ENCODE measurements at regions not wholly inside any gene's neighbourhood (a gene's known extent, or its start where the extent isn't known, plus 50 kb on each side); places are given as distances from the start of the nearest gene placed in this dataset.
"Not testable (repeated sequence)": the region's sequence is repeated elsewhere in the genome, so short reads cannot be mapped to it uniquely, and the experiment has no call there.

- no peaks in the 10 kb centered on the region for H3K27me3 ChIP-seq
- 94% methylated on average over 11 of the region's 13 CpGs for WGBS
- H3K9me3 ChIP-seq: no peaks in the 10 kb centered on the region
- no peak overlapping the region for H3K27ac ChIP-seq
- H3K36me3 ChIP-seq: no peaks in the 10 kb centered on the region
- no peaks in the 10 kb centered on the region for H3K4me1 ChIP-seq
- DNase-seq (ENCODE audit: low spot score in 2 of 2): no peak
- TF ChIP-seq POLR2AphosphoS5 (IDR thresholded peaks at IDR 0.05) (no peak), EP300 (IDR thresholded peaks at IDR 0.05) (no peak), POLR2A (IDR thresholded peaks at IDR 0.05) (no peak)
- TF ChIP-seq, protein P1, sequence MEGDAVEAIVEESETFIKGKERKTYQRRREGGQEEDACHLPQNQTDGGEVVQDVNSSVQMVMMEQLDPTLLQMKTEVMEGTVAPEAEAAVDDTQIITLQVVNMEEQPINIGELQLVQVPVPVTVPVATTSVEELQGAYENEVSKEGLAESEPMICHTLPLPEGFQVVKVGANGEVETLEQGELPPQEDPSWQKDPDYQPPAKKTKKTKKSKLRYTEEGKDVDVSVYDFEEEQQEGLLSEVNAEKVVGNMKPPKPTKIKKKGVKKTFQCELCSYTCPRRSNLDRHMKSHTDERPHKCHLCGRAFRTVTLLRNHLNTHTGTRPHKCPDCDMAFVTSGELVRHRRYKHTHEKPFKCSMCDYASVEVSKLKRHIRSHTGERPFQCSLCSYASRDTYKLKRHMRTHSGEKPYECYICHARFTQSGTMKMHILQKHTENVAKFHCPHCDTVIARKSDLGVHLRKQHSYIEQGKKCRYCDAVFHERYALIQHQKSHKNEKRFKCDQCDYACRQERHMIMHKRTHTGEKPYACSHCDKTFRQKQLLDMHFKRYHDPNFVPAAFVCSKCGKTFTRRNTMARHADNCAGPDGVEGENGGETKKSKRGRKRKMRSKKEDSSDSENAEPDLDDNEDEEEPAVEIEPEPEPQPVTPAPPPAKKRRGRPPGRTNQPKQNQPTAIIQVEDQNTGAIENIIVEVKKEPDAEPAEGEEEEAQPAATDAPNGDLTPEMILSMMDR (IDR thresholded peaks at IDR 0.05): no peak
- no peak overlapping the region for H3K4me3 ChIP-seq
Measured at GRCh38 chr9:82130331-82131042, 141.9 kb downstream of the SPATA31D1 start.

DNA sequence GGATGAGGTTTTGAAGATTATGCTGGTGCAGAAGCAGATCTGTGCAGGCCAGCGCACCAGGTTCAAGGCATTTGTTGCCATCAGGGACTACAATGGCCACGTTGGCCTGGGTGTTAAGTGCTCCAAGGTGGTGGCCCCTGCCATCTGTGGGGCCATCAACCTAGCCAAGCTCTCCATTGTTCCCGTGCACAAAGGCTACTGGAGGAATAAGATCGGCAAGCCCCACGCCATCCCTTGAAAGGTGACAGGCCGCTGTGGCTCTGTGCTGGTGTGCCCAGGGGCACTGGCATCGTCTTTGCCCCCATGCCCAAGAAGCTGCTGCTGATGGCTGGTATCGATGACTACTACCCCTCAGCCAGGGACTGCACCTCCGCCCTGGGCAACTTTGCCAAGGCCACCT is 142.5 kb downstream of the SPATA31D1 start:
- Histone ChIP-seq H3K36me3 (no peaks in the 10 kb centered on the region), H3K4me1 (no peaks in the 10 kb centered on the region), H3K27me3 (no peaks in the 10 kb centered on the region), H3K27ac (no peak overlapping the region), H3K4me3 (no peak overlapping the region), H3K9me3 (no peaks in the 10 kb centered on the region)
- WGBS: 98% methylated on average over 7 of the region's 9 CpGs
- TF ChIP-seq EP300 (IDR thresholded peaks at IDR 0.05): no peak
- TF ChIP-seq, protein P1 (IDR thresholded peaks at IDR 0.05): no peak
- no peak for TF ChIP-seq POLR2AphosphoS5 (IDR thresholded peaks at IDR 0.05)
- no peak for TF ChIP-seq POLR2A (IDR thresholded peaks at IDR 0.05)
- no peak for DNase-seq (ENCODE audit: low spot score in 2 of 2)

DNA sequence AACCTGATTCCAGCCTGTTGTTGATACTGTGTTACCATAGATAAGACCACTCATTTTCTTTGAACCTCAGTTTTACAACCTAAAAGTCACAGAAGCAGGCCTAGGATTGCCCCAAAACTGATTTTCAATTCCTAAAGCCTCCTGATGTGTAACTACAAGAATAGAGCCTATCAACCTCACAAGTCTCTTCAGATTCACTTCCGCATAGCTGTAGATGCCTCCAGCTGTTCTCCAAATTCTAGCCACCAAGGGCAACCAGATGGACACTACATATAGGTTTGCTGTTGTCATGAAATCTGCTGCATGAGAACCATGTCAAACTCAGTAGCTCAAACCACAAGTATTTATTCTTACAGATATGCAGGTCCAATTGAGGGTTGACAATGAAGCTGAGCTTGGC is 143.5 kb downstream of the SPATA31D1 start:
- WGBS: 91% methylated on average over 1 of the region's 1 CpG
- no peaks in the 10 kb centered on the region for H3K9me3 ChIP-seq
- no peaks in the 10 kb centered on the region for H3K4me1 ChIP-seq
- no peak overlapping the region for H3K4me3 ChIP-seq
- TF ChIP-seq, protein P1 (IDR thresholded peaks at IDR 0.05): no peak
- TF ChIP-seq POLR2A (IDR thresholded peaks at IDR 0.05) (no peak), EP300 (IDR thresholded peaks at IDR 0.05) (no peak), POLR2AphosphoS5 (IDR thresholded peaks at IDR 0.05) (no peak)
- DNase-seq (ENCODE audit: low spot score in 2 of 2): no peak
- no peaks in the 10 kb centered on the region for H3K36me3 ChIP-seq
- H3K27ac ChIP-seq: no peak overlapping the region
- H3K27me3 ChIP-seq: no peaks in the 10 kb centered on the region

- Histone ChIP-seq H3K9me3 (no peaks in the 10 kb centered on the region), H3K27me3 (no peaks in the 10 kb centered on the region), H3K4me3 (no peak overlapping the region), H3K36me3 (no peaks in the 10 kb centered on the region), H3K27ac (no peak overlapping the region), H3K4me1 (no peaks in the 10 kb centered on the region)
- DNase-seq (ENCODE audit: low spot score in 2 of 2): no peak
- TF ChIP-seq, protein P1 (IDR thresholded peaks at IDR 0.05): no peak
- TF ChIP-seq POLR2AphosphoS5 (IDR thresholded peaks at IDR 0.05) (no peak), POLR2A (IDR thresholded peaks at IDR 0.05) (no peak), EP300 (IDR thresholded peaks at IDR 0.05) (no peak)
- 64% methylated on average over 1 of the region's 1 CpG for WGBS
Measured at GRCh38 chr9:82134010-82134409, 145.4 kb downstream of the SPATA31D1 start.

DNA sequence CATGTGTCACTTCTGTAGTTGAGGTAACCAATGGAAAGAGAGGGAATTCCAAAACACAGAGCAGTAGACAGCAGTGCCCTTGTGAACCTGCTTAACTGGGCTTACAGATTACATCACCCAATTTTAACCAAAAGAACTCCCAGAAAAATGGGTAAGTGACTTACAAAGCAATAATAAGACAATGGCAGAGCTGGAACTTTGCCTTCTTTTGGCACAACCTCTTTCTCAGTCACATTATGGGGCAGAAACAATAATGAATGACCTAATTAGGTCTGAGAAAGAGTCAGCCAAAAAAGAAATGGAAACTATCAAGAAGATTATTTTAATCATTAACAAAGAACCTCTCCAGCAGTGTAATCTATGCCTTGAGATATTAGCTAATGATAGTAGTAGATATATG is 146.5 kb downstream of the SPATA31D1 start:
- H3K4me1 ChIP-seq: no peaks in the 10 kb centered on the region
- no peaks in the 10 kb centered on the region for H3K27me3 ChIP-seq
- no peak overlapping the region for H3K27ac ChIP-seq
- TF ChIP-seq, protein P1 (IDR thresholded peaks at IDR 0.05): no peak
- no peak for TF ChIP-seq POLR2A (IDR thresholded peaks at IDR 0.05)
- TF ChIP-seq EP300 (IDR thresholded peaks at IDR 0.05): no peak
- TF ChIP-seq POLR2AphosphoS5 (IDR thresholded peaks at IDR 0.05): no peak
- DNase-seq (ENCODE audit: low spot score in 2 of 2): no peak
- H3K4me3 ChIP-seq: no peak overlapping the region
- no peaks in the 10 kb centered on the region for H3K9me3 ChIP-seq
- no peaks in the 10 kb centered on the region for H3K36me3 ChIP-seq

DNA sequence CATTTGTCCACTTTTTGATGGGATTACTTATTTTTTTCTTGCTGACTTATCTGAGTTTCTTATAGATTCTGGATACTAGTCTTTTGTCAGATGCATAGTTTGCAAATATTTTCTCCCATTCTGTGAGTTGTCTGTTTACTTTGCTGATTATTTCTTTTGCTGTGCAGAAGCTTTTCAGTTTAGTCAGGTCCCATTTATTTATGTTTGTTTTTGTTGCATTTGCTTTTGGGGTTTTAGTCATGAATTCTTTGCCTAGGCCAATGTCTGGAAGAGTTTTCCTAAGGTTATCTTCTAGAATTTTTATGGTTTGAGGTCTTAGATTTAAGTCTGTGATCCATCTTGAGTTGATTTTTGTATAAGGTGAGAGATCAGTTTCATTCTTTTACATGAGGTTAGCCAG is 149.5 kb downstream of the SPATA31D1 start:
- H3K4me1 ChIP-seq; H3K27ac ChIP-seq; H3K27me3 ChIP-seq; H3K9me3 ChIP-seq; H3K36me3 ChIP-seq; H3K4me3 ChIP-seq; DNase-seq (ENCODE audit: low spot score in 2 of 2): not testable (repeated sequence)

All from suprapubic skin (tissue), 4 donors.